ENCODE measurements at regions not wholly inside any gene's neighbourhood (a gene's known extent, or its start where the extent isn't known, plus 50 kb on each side); places are given as distances from the start of the nearest gene placed in this dataset.
"Not testable (repeated sequence)": the region's sequence is repeated elsewhere in the genome, so short reads cannot be mapped to it uniquely, and the experiment has no call there.

DNA sequence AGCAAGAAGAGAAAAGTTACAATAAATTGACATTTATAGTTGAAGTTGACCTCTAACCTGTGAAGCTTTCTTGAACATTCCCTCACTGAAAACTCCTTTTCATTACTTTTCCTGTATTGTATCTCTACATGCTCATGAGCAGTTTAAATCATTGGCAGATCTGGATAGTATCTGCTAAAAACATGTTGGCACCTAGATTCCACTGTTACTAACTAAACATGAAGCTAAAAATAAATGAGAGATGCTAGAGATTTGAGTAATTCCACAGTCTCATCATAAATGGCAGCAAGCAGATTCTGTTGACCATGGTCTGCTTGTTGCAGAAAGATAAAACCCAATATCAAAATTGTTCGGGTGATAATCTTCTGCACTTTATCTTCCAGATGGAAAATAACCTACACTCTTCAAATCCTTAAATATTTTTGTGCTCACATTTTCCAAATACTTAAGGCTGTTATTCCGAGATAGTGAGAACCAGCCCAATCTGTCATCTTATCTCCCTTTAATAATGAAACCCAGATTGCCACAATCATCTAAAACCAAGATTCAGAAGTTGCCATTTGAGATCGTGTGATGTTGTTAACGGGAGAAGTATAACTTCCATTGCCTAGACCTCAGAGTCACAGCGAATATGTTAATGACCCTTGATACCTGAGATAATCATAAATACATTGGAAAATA is 171.0 kb upstream of the DAAM1 start:
- H3K9me3 ChIP-seq = no peaks in the 10 kb centered on the region
- no peak overlapping the region for H3K27ac ChIP-seq
- no peaks in the 10 kb centered on the region for H3K36me3 ChIP-seq
- no peaks in the 10 kb centered on the region for H3K4me1 ChIP-seq
- TF ChIP-seq POLR2AphosphoS5 (IDR thresholded peaks at IDR 0.05) (no peak), EP300 (IDR thresholded peaks at IDR 0.05) (no peak)
- 72% methylated on average over 5 of the region's 5 CpGs for WGBS
- no peak overlapping the region for H3K4me3 ChIP-seq
- no peaks in the 10 kb centered on the region for H3K27me3 ChIP-seq
- no peak for DNase-seq (ENCODE audit: low spot score in 2 of 2)

DNA sequence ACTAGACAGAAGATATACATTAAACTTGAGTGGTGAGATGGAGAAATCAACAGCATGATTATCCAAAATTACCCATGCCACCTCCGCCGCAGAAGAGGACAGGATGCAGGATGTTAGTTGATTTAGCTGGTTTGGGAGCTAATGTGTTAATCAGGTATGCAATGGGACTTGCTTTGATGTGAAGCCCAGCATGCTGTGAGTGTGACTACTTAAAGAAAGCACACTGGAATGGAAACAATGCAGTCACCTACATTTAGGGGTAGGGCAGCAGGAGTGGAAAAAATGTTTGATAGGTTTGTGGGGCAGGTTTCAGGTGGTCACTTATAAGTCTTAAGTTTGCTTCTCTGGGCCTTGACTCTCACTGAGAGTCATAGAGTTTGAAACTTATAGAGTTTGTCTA is 170.0 kb upstream of the DAAM1 start:
- H3K4me1 ChIP-seq = no peaks in the 10 kb centered on the region
- no peak overlapping the region for H3K27ac ChIP-seq
- H3K4me3 ChIP-seq = no peak overlapping the region
- H3K27me3 ChIP-seq = no peaks in the 10 kb centered on the region
- H3K36me3 ChIP-seq = no peaks in the 10 kb centered on the region
- no peaks in the 10 kb centered on the region for H3K9me3 ChIP-seq
- no peak for TF ChIP-seq EP300 (IDR thresholded peaks at IDR 0.05)
- no peak for TF ChIP-seq POLR2AphosphoS5 (IDR thresholded peaks at IDR 0.05)
- TF ChIP-seq, protein P1, sequence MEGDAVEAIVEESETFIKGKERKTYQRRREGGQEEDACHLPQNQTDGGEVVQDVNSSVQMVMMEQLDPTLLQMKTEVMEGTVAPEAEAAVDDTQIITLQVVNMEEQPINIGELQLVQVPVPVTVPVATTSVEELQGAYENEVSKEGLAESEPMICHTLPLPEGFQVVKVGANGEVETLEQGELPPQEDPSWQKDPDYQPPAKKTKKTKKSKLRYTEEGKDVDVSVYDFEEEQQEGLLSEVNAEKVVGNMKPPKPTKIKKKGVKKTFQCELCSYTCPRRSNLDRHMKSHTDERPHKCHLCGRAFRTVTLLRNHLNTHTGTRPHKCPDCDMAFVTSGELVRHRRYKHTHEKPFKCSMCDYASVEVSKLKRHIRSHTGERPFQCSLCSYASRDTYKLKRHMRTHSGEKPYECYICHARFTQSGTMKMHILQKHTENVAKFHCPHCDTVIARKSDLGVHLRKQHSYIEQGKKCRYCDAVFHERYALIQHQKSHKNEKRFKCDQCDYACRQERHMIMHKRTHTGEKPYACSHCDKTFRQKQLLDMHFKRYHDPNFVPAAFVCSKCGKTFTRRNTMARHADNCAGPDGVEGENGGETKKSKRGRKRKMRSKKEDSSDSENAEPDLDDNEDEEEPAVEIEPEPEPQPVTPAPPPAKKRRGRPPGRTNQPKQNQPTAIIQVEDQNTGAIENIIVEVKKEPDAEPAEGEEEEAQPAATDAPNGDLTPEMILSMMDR (IDR thresholded peaks at IDR 0.05) = no peak
- no peak for TF ChIP-seq POLR2A (IDR thresholded peaks at IDR 0.05)
- no peak for DNase-seq (ENCODE audit: low spot score in 2 of 2)
- 71% methylated on average over 2 of the region's 2 CpGs for WGBS

DNA sequence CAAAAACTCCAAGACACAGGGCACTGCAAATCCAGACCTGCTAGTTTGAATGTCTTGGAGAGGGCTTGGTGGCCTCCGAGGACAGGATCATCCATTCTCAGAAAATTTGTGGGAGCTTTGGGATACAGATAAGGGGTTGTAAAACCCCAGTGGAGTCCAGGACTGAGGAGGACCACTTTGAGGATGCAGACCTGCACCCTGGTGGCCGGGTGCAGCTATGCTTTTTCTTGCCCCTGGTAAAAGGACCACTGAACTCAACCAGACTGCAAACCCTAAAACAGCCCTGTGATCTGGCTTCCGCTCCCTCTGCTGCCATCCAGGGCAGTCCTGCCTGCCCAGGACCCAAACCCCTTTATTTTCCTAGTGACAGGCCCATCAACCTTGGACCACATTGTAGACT is 169.5 kb upstream of the DAAM1 start:
- H3K4me1 ChIP-seq = no peaks in the 10 kb centered on the region
- no peak overlapping the region for H3K27ac ChIP-seq
- no peaks in the 10 kb centered on the region for H3K36me3 ChIP-seq
- H3K4me3 ChIP-seq = no peak overlapping the region
- no peaks in the 10 kb centered on the region for H3K27me3 ChIP-seq
- no peak for DNase-seq (ENCODE audit: low spot score in 2 of 2)
- TF ChIP-seq, protein P1 (IDR thresholded peaks at IDR 0.05) = no peak
- no peak for TF ChIP-seq EP300 (IDR thresholded peaks at IDR 0.05)
- no peak for TF ChIP-seq POLR2A (IDR thresholded peaks at IDR 0.05)
- no peak for TF ChIP-seq POLR2AphosphoS5 (IDR thresholded peaks at IDR 0.05)
- 73% methylated on average over 3 of the region's 3 CpGs for WGBS
- no peaks in the 10 kb centered on the region for H3K9me3 ChIP-seq

DNA sequence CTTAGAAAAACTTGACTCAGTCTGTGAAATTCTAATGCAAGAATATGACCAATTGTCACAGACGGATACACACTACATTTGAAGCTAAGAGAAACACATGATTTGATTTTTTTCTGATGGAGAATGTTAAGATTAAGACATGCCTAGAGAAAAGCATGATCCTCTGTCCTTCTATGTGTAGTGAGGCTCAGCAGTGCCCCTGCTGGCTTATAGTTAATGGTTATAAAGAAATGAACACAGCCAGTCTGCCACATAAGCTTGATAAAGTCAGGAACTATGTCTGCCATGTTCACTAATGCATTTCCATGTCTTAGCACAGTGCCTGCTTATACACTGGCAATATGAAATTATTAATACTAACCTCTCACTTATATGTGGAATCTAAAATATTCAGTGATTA is 168.1 kb upstream of the DAAM1 start:
- no peaks in the 10 kb centered on the region for H3K9me3 ChIP-seq
- WGBS = 81% methylated on average over 1 of the region's 1 CpG
- H3K4me3 ChIP-seq = no peak overlapping the region
- TF ChIP-seq POLR2A (IDR thresholded peaks at IDR 0.05) = no peak
- TF ChIP-seq, protein P1 (IDR thresholded peaks at IDR 0.05) = peak in 1 of 2 donors; percentile 18
- no peak for DNase-seq (ENCODE audit: low spot score in 2 of 2)
- no peak overlapping the region for H3K27ac ChIP-seq
- H3K36me3 ChIP-seq = no peaks in the 10 kb centered on the region
- no peaks in the 10 kb centered on the region for H3K27me3 ChIP-seq
- no peaks in the 10 kb centered on the region for H3K4me1 ChIP-seq

DNA sequence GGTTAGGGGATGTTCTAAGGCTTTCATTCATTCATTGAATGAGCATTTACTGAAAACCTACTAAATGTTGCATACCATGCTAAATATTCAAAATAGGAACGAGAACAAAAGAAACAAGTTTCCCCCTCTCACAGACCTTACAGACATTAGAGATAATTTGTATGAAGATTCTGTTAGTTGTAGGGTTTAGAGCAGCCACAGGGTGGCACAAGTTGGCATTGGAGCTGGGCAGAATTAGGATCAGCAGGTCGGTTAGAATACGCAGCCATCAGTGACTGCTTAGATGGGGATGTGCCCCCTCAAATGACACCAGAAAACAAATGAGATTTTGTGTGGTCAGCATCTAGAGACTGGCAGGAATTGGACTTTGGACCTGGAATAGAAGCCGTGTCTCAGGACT is 166.3 kb upstream of the DAAM1 start:
- H3K27ac ChIP-seq = no peak overlapping the region
- H3K4me1 ChIP-seq = no peaks in the 10 kb centered on the region
- H3K4me3 ChIP-seq = no peak overlapping the region
- no peaks in the 10 kb centered on the region for H3K9me3 ChIP-seq
- no peak for TF ChIP-seq POLR2A (IDR thresholded peaks at IDR 0.05)
- no peak for TF ChIP-seq POLR2AphosphoS5 (IDR thresholded peaks at IDR 0.05)
- TF ChIP-seq, protein P1 (IDR thresholded peaks at IDR 0.05) = no peak
- no peak for TF ChIP-seq EP300 (IDR thresholded peaks at IDR 0.05)
- 83% methylated on average over 4 of the region's 4 CpGs for WGBS
- DNase-seq (ENCODE audit: low spot score in 2 of 2) = no peak
- H3K36me3 ChIP-seq = no peaks in the 10 kb centered on the region
- no peaks in the 10 kb centered on the region for H3K27me3 ChIP-seq

DNA sequence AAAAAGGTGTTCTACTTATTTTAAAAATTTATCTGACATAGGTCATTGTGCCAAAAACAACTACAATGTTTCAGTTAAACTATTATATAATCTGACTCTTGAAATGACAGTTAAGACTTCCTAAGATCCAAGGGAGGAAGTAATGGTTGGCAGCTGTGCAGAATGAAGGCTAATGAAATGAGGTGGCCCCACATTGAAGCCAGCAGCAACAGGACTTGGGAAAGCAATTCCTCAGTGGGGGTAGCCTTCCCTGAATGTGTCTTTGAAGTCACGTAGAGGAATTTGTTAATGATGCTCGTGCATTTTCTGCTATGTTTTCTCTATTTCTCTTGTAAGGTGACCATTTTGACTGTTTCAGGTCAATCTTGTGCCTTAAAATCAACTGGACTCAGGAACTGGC is 162.4 kb upstream of the DAAM1 start:
- TF ChIP-seq, protein P1 (IDR thresholded peaks at IDR 0.05) = no peak
- TF ChIP-seq POLR2A (IDR thresholded peaks at IDR 0.05) = no peak
- H3K36me3 ChIP-seq = no peaks in the 10 kb centered on the region
- WGBS = 77% methylated on average over 2 of the region's 2 CpGs
- peaks cover 4% of the 10 kb centered on the region for H3K4me1 ChIP-seq
- no peak overlapping the region for H3K4me3 ChIP-seq
- no peak overlapping the region for H3K27ac ChIP-seq
- H3K27me3 ChIP-seq = no peaks in the 10 kb centered on the region
- DNase-seq (ENCODE audit: low spot score in 2 of 2) = no peak
- H3K9me3 ChIP-seq = no peaks in the 10 kb centered on the region

DNA sequence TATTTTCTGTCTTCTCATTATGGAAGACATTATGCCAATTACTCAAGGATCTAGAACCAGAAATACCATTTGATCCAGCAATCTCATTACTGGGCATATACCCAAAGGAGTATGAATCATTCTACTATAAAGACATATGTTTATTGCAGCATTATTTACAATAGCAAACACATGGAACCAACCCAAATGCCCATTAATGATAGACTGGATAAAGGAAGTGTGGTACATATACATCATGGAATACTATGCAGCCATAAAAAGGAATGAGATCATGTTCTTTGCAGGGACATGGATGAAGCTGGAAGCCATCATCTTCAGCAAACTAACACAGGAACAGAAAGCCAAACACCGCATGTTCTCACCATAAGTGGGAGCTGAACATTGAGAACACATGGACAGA is 161.8 kb upstream of the DAAM1 start:
- H3K9me3 ChIP-seq; DNase-seq (ENCODE audit: low spot score in 2 of 2); H3K27me3 ChIP-seq; H3K4me3 ChIP-seq; H3K27ac ChIP-seq; H3K36me3 ChIP-seq; H3K4me1 ChIP-seq: not testable (repeated sequence)
- 96% methylated on average over 1 of the region's 1 CpG for WGBS
